Activated CD4-positive, alpha-beta T cell treated with anti-CD3 and anti-CD28 coated beads, Interleukin-2, Interleukin-6, amounts not matched to agents 100 ng/mL and 50 ng/mL, durations not matched to agents 16 hours and 8 hours (primary cell): ENCODE measurements at regions not wholly inside any gene's neighbourhood (a gene's known extent, or its start where the extent isn't known, plus 50 kb on each side); places are given as distances from the start of the nearest gene placed in this dataset.
"Not testable (repeated sequence)": the region's sequence is repeated elsewhere in the genome, so short reads cannot be mapped to it uniquely, and the experiment has no call there.

ENCODE experiments used
- DNase-seq: peaks from one replicate; pipeline ENCODE4 v3.0.0-alpha.2; 2020

- no peak for DNase-seq
Measured at GRCh38 chr11:92546603-92547002, 322.0 kb downstream of the FAT3 start.

DNA sequence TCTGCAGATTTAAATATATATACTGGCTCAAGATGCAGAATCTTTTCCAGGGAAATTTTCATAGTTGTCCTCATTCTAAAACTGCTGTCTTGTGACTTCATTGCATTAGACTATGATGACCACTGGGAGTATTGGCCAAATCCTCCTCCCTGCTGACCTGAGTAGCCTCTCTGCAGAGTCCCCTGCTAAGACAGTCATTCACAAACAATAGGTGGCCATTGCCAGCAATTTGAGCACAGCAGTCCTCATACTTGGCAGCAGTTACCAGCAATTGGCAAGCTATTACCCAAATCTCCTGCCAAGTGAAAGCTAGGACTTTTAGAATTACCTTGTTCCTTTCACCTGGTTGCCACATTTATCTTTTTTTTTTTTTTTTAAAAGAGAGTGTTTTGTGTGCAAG, 325.8 kb downstream of the FAT3 start:
- no peak for DNase-seq

DNA sequence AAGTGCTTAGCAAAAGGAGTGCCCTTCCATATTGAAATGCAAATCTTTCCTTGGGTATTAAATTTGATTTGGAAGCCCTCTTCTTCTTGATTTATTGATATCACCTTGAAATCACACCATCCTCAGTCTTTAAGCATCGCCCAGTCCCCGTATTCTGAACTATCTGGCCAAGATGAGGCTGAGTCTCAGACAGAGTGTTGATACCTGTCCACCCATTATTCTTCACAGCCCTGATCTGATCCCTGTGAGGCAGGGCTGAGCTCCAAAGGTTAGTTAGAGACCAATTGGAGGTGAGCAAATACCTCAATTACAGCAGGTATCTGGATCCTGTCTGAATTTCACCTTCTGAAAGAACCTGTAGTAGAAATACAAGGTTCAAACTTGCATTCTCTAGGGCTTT, 326.3 kb downstream of the FAT3 start:
- DNase-seq: no peak

GRCh38 chr11:92552942-92553341, 328.3 kb downstream of the FAT3 start:
- no peak for DNase-seq

GRCh38 chr11:92554688-92555087, 330.1 kb downstream of the FAT3 start:
- no peak for DNase-seq

DNA sequence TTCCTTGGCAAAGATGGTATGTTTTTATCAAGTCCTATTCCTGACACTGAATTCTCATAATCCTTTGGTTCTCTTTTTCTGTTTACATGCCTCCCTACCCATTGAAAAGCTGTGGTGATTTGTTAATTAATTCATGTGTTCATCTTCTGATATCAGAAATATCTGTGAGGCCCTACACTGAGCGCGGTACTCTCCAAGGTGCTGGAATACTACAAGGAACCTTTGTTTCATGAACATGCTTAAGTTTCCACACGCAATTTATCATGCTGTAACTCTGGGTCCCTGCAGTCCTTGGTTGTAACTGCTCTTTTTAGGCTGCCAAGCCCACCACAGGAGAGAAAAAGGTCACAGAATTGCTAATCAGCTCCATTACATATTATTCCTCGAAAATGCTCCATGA, 331.8 kb downstream of the FAT3 start:
- DNase-seq: no peak

- no peak for DNase-seq
Measured at GRCh38 chr11:92557879-92558278, 333.3 kb downstream of the FAT3 start.

- no peak for DNase-seq
Measured at GRCh38 chr11:92558323-92558722, 333.7 kb downstream of the FAT3 start.

GRCh38 chr11:92569726-92570125, 345.1 kb downstream of the FAT3 start:
- no peak for DNase-seq

GRCh38 chr11:92572559-92572958, 347.9 kb downstream of the FAT3 start:
- no peak for DNase-seq

DNA sequence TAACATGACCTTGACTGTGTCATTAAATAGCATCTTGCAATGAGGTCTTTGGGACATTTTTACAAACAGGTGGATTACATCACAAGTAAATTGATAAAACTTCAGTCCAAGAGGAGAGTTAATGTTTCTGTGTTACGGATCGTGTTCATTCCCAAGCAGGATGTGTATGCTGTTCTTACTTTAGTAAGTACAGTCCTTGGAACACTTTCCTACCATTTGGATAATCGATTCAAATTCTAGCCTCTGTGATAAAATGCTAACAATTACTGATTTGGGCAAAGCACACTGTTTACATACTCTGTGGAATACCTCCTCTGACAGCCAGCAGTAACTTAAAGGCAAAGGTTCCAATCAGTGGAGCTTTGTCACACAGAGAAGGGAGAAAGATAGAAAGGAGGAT, 351.7 kb downstream of the FAT3 start:
- DNase-seq: no peak

- no peak for DNase-seq
Measured at GRCh38 chr11:92580908-92581307, 356.3 kb downstream of the FAT3 start.

DNA sequence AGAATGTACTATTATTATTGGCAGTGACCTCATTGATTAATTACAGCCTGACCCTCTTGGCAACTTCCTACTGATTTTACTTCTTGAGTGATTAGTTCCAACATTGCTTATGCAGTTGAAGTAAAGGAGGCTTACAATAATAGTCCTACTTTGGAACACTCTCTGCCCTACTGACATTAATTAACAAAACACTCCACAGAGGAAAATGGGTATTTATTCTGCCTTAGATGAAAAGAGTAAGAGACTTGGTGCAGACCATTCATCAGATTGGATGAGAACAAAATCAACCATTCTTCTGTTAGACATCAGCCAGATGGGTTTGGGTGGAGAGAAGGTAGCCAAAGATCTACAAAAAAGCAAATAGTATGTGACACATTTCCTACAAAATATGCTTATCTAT, 363.8 kb downstream of the FAT3 start:
- no peak for DNase-seq

DNA sequence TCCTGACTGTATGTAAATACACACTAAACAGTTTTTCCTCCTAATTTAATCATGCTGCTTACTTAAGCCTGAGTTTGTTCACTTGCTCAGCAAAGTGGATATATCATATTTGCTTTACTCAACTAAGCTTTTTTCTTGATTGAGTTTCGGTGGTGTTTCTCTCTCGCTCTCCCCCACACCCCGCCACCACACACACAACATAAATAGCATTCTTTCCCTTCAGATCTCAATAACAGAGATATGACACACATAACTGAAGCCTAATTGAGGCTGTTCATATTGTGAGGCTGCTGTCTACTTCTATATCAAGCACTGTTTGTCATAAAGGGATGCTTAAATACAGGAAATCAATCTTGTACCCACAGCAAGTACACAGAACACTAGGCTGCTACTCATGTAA, 364.9 kb downstream of the FAT3 start:
- no peak for DNase-seq

DNA sequence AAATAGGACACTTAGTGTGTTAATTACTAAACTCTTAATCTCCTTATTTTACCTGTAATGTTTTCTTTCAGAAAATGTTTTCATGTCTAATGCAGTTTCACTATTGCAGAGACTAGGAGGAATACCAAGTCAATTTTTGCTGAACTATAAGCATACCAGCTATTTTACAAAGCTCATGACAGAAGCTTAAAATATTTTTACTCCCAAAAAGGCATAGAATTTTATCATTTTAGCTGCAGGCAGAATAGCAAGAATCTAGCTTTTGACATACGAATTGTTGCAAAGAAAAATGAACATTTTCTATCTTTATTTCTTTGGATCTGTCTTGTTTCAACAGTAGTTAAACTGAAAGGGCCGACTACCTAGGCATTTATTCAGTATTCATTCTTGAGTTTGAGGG, 366.9 kb downstream of the FAT3 start:
- no peak for DNase-seq

DNA sequence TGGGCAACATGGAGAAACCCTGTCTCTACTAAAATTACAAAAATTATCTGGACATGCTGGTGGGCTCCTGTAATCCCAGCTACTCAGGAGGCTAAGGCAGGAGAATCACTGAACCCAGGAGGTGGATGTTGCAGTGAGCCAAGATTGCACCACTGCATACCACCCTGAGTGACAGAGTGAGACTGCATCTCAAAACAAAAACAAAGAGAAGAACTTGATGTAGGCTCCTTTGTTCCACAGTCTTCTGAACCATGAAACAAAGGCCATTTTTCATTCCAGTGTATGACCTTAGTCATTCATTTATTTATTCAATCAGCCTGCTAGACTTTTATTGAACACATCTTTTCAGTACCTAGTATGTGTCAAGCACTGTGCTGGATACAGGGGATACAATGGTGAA, 369.6 kb downstream of the FAT3 start:
- no peak for DNase-seq

GRCh38 chr11:92595052-92595451, 370.4 kb downstream of the FAT3 start:
- no peak for DNase-seq

GRCh38 chr11:92596596-92597317, 372.1 kb downstream of the FAT3 start:
- DNase-seq: no peak

DNA sequence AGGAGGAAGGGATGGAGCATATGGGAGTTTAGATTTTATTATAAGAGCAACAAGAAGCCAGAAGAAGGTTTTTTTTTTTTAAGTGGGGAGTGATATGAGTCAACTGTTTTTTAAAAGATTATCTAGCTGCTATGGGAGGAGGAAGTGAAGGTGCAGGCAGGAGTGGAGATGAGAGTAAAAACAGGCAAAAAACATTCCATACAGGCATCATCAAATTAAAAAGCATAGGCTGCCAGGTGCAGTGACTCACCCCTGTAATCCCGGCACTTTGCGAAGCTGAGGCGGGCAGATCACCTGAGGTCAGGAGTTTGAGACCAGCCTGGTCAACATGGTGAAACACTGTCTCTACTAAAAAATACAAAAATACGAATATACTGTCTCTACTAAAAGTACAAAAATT, 368.4 kb upstream of the MTNR1B start:
- DNase-seq: no peak

GRCh38 chr11:92605667-92606066, 363.8 kb upstream of the MTNR1B start:
- no peak for DNase-seq

DNA sequence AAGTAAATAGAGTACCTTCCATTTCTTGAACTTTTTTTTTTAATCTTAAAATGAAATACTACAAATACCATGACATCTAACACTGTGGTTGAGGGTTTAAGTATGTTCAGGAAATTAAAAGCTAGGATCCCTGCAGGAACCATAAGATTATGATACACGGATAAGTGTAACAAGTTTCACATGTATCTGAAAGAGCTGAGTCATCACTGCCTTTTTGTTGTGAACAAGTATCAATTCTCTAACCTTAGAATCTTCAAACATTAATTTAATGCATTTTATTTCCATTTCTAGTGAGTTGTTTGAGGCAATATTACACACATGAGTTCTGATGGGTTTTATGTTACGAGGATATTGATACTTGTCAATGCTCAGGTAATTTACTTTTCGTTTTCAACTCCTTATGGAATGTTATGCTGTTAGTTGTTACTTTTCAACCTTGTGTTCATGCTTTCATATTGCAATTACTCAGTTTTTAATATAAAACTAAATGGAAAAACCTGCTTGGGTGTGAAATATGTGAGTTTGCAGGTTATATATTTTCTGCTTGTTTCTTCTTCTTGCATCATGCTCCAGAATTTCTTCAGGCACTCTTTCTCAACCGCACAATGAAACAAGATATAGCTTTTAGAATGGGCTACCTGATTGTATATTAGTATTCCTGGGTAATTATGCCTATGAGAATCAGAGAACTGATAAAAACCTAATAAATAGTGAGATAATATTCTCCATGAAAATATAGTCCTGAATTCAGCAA, 361.3 kb upstream of the MTNR1B start:
- no peak for DNase-seq

- DNase-seq: no peak
Measured at GRCh38 chr11:92611157-92611556, 358.3 kb upstream of the MTNR1B start.

DNA sequence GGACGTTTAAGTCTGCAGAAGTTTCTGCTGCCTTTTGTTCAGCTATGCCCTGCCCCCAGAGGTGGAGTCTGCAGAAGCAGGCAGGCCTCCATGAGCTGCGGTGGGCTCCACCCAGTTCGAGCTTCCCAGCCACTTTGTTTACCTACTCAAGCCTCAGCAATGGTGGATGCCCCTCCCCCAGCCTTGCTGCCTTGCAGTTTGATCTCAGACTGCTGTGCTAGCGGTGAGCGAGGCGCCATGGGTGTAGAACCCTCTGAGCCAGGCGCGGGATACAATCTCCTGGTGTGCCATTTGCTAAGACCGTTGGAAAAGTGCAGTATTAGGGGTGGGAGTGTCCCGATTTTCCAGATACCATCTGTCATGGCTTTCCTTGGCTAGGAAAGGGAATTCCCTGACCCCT, 351.4 kb upstream of the MTNR1B start:
- DNase-seq: not testable (repeated sequence)

DNA sequence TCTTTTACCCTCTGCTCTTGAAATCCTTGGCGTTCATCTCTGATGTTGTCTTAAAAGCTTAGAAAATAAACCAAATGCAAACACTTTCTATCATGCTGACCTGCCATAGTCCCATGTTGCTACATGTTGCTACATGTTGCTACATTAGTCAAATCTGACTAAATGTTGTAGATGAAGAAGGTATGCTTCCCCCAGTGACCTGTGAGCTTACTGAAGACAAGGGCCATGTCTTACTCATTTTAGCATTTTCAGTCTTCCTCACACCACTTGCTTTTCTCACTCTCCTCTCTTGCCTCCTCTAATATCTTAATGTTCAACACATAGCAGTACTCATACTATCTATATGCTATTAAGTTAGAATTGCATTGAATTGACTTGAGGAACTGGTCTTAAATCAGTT, 346.4 kb upstream of the MTNR1B start:
- DNase-seq: peak; percentile 9

DNA sequence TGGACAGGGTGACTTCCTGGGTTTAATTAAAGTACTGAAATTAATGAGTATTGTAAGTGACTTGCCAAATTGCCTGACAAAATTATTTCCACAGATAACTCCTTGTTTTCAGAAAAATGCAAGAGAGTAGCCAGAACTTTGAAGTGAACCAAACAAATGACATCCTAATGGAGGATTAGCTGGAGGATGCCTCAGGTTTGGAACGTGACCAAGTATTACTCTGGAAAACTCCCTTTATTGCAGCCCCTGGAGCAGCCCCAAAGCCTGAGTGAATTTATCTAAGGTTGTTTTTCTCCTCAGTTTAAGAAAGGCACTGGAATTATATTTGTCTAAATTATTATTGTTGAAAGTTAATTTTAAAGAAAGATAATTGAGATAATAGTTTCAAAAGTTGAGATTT, 343.6 kb upstream of the MTNR1B start:
- no peak for DNase-seq
